H9 (cell line): ENCODE measurements at regions not wholly inside any gene's neighbourhood (a gene's known extent, or its start where the extent isn't known, plus 50 kb on each side); places are given as distances from the start of the nearest gene placed in this dataset.

Experiments
- DNase-seq: peaks from one replicate; pipeline ENCODE4 v3.0.0-alpha.2; 2017
- H2AFZ ChIP-seq: one replicate; pipeline ENCODE4 v1.6.1; 2013; ENCODE audit warnings: mild to moderate bottlenecking, low read length, control low read depth, moderate library complexity
- H2AK5ac ChIP-seq: 2 replicates; pipeline ENCODE4 v1.6.1; 2013; ENCODE audit warnings: low read length, control low read depth, mixed read lengths; ENCODE audit not compliant: insufficient read length
- H2BK120ac ChIP-seq: one replicate; pipeline ENCODE4 v1.6.1; 2013; ENCODE audit warnings: low read depth, mild to moderate bottlenecking, low read length, control low read depth, inconsistent platforms; ENCODE audit not compliant: poor library complexity, severe bottlenecking
- H2BK12ac ChIP-seq: 2 replicates; pipeline ENCODE4 v1.6.1; 2013; ENCODE audit warnings: low read length, control low read depth, mixed read lengths, low read depth; ENCODE audit not compliant: insufficient read length
- H2BK15ac ChIP-seq: 2 replicates; pipeline ENCODE4 v1.6.1; 2013; ENCODE audit warnings: low read depth, low read length, control low read depth
- H2BK20ac ChIP-seq: one replicate; pipeline ENCODE4 v1.6.1; 2013; ENCODE audit warnings: low read depth, mild to moderate bottlenecking, low read length, control low read depth, inconsistent platforms; ENCODE audit not compliant: poor library complexity, severe bottlenecking
- H2BK5ac ChIP-seq: 2 replicates; pipeline ENCODE4 v1.6.1; 2013; ENCODE audit warnings: low read length, control low read depth, mixed read lengths; ENCODE audit not compliant: insufficient read length
- H3K14ac ChIP-seq: 2 replicates; pipeline ENCODE4 v1.6.1; 2013; ENCODE audit warnings: low read length, control low read depth; ENCODE audit not compliant: insufficient read depth
- H3K18ac ChIP-seq: 2 replicates; pipeline ENCODE4 v1.6.1; 2013; ENCODE audit warnings: low read depth, mild to moderate bottlenecking, mixed read lengths, low read length, control low read depth; ENCODE audit not compliant: insufficient read length
- H3K23ac ChIP-seq: 2 replicates; pipeline ENCODE4 v1.6.1; 2013; ENCODE audit warnings: low read length, control low read depth, mixed read lengths, low read depth; ENCODE audit not compliant: insufficient read length
- H3K23me2 ChIP-seq: 2 replicates; pipeline ENCODE4 v1.6.1; 2013; ENCODE audit warnings: low read depth, mild to moderate bottlenecking, mixed read lengths, low read length, control low read depth; ENCODE audit not compliant: insufficient read length, poor library complexity, severe bottlenecking
- H3K27ac ChIP-seq: 2 replicates; pipeline ENCODE4 v1.5.1; 2013; ENCODE audit warnings: low read length, control low read depth, mixed read lengths, low read depth; ENCODE audit not compliant: insufficient read length
- H3K27me3 ChIP-seq: 2 replicates; pipeline ENCODE4 v1.6.1; 2013; ENCODE audit warnings: low read length, control low read depth, inconsistent platforms; ENCODE audit not compliant: insufficient read depth
- H3K4ac ChIP-seq: 2 replicates; pipeline ENCODE4 v1.6.1; 2013; ENCODE audit warnings: low read depth, mild to moderate bottlenecking, control low read depth, inconsistent platforms, low read length, moderate library complexity
- H3K4me1 ChIP-seq: 2 replicates; pipeline ENCODE4 v1.6.1; 2013; ENCODE audit warnings: low read length, control low read depth, inconsistent platforms; ENCODE audit not compliant: insufficient read depth
- H3K4me2 ChIP-seq: 2 replicates; pipeline ENCODE4 v1.6.1; 2013; ENCODE audit warnings: low read length, control low read depth, mixed read lengths; ENCODE audit not compliant: insufficient read length, insufficient read depth
- H3K56ac ChIP-seq: 2 replicates; pipeline ENCODE4 v1.6.1; 2013; ENCODE audit warnings: low read depth, mild to moderate bottlenecking, mixed read lengths, low read length, control low read depth; ENCODE audit not compliant: insufficient read length
- H3K79me1 ChIP-seq: 2 replicates; pipeline ENCODE4 v1.6.1; 2013; ENCODE audit warnings: low read depth, mild to moderate bottlenecking, moderate library complexity, low read length, control low read depth, inconsistent platforms; ENCODE audit not compliant: insufficient read depth, poor library complexity, severe bottlenecking
- H3K79me2 ChIP-seq: 2 replicates; pipeline ENCODE4 v1.6.1; 2013; ENCODE audit warnings: low read length, control low read depth, inconsistent platforms; ENCODE audit not compliant: insufficient read depth
- H3K9ac ChIP-seq: 2 replicates; pipeline ENCODE4 v1.6.1; 2013; ENCODE audit warnings: low read length, control low read depth, mixed read lengths; ENCODE audit not compliant: insufficient read length; ENCODE audit errors: extremely low read depth
- H3K9me3 ChIP-seq: one replicate; pipeline ENCODE4 v1.6.1; 2013; ENCODE audit warnings: low read depth, low read length, inconsistent platforms; ENCODE audit not compliant: control insufficient read depth
- H3T11ph ChIP-seq: one replicate; pipeline ENCODE4 v1.6.1; 2013; ENCODE audit warnings: mild to moderate bottlenecking, low read length, control low read depth, inconsistent platforms
- H4K20me1 ChIP-seq: one replicate; pipeline ENCODE4 v1.6.1; 2013; ENCODE audit not compliant: control insufficient read depth, insufficient read length, insufficient read depth
- H4K5ac ChIP-seq: 2 replicates; pipeline ENCODE4 v1.6.1; 2013; ENCODE audit warnings: low read depth, mild to moderate bottlenecking, mixed read lengths, low read length, control low read depth; ENCODE audit not compliant: insufficient read length
- H4K8ac ChIP-seq: replicated peaks from 2 replicates; pipeline ENCODE4 v1.6.1; 2013; ENCODE audit warnings: low read length, control low read depth, mixed read lengths, low read depth; ENCODE audit not compliant: insufficient read length
- H4K91ac ChIP-seq: 2 replicates; pipeline ENCODE4 v1.6.1; 2013; ENCODE audit warnings: low read depth, mild to moderate bottlenecking, moderate library complexity, mixed read lengths, low read length, control low read depth; ENCODE audit not compliant: insufficient read length
- H3K27ac Mint-ChIP-seq, 3 experiments: 2 replicates in 2 of 3; 3 replicates in 1 of 3; pipeline ENCODE4 v1.8.0; 2020 to 2021; ENCODE audit warnings: mixed read lengths in 3 of 3, mild to moderate bottlenecking in 1 of 3, moderate library complexity in 1 of 3
- H3K27me3 Mint-ChIP-seq: 2 replicates; pipeline ENCODE4 v1.8.0; 2021; ENCODE audit warnings: low read depth, mild to moderate bottlenecking, moderate library complexity, mixed read lengths
- H3K36me3 Mint-ChIP-seq, 3 experiments: 2 replicates in 2 of 3; 3 replicates in 1 of 3; pipeline ENCODE4 v1.8.0; 2020 to 2021; ENCODE audit warnings: low read depth in 3 of 3, mixed read lengths in 3 of 3; ENCODE audit not compliant: insufficient read depth in 1 of 3
- H3K4me1 Mint-ChIP-seq, 2 experiments: 2 replicates each; pipeline ENCODE4 v1.8.0; 2020; ENCODE audit warnings: mixed read lengths in 2 of 2
- H3K4me3 Mint-ChIP-seq, 2 experiments: 2 replicates in 1 of 2; 3 replicates in 1 of 2; pipeline ENCODE4 v1.8.0; 2020 to 2021; ENCODE audit warnings: mild to moderate bottlenecking in 2 of 2, mixed read lengths in 2 of 2, moderate library complexity in 1 of 2
- H3K9me3 Mint-ChIP-seq, 2 experiments: 2 replicates in 1 of 2; 3 replicates in 1 of 2; pipeline ENCODE4 v1.8.0; 2020; ENCODE audit warnings: mild to moderate bottlenecking in 2 of 2, mixed read lengths in 2 of 2, moderate library complexity in 1 of 2
- CTCF ChIP-seq: fragments of 200-600 bp; sonication (generic); conservative IDR thresholded peaks from 3 replicates; pipeline ENCODE4 v1.8.0; 2021; ENCODE audit warnings: antibody characterized with exemption, mild to moderate bottlenecking
- WGBS: extraction: QIAGEN DNeasy Blood & Tissue Kit; methylation state at CpG from one replicate; pipeline ENCODE4 v1.1.7; 2013; ENCODE audit warnings: missing lambda C conversion rate, low lambda C conversion rate, mixed read lengths; ENCODE audit not compliant: insufficient read length; ENCODE audit errors: extremely low coverage; 5-methylcytosine and 5-hydroxymethylcytosine counted together

GRCh38 chr21:16086121-16086520 lies 356.3 kb downstream of the USP25 start:
- Histone ChIP-seq H4K5ac (no peak overlapping the region), H3K56ac (no peak overlapping the region), H4K8ac (no peak overlapping the region), H3K27me3 (no peaks in the 10 kb centered on the region), H2AFZ (no peak overlapping the region), H3K79me1 (no peaks in the 10 kb centered on the region), H3K4me2 (no peak overlapping the region), H4K91ac (no peak overlapping the region), H3K4ac (no peak overlapping the region), H4K20me1 (no peaks in the 10 kb centered on the region), H3K27ac (no peak overlapping the region), H3K9me3 (no peaks in the 10 kb centered on the region), H2BK120ac (no peak overlapping the region), H2BK12ac (no peak overlapping the region), H2BK5ac (no peak overlapping the region), H3K79me2 (no peaks in the 10 kb centered on the region), H2BK15ac (no peak overlapping the region), H3K23me2 (no peaks in the 10 kb centered on the region), H3K18ac (no peak overlapping the region), H3K14ac (no peak overlapping the region), H2BK20ac (no peak overlapping the region), H3K4me1 (no peaks in the 10 kb centered on the region), H3K23ac (no peak overlapping the region), H3T11ph (no peak overlapping the region), H3K9ac (no peak overlapping the region), H2AK5ac (no peak overlapping the region)
- Mint-ChIP-seq H3K36me3 (no peaks in the 10 kb centered on the region), H3K27me3 (no peaks in the 10 kb centered on the region), H3K4me3 (no peak overlapping the region), H3K27ac (no peak overlapping the region), H3K9me3 (no peaks in the 10 kb centered on the region), H3K4me1 (no peaks in the 10 kb centered on the region)
- TF ChIP-seq CTCF = no peak
- no peak for DNase-seq
- WGBS = no CpG with 5 or more reads among the region's 4 CpGs
